PC-3 (cell line): ENCODE measurements at regions not wholly inside any gene's neighbourhood (a gene's known extent, or its start where the extent isn't known, plus 50 kb on each side); places are given as distances from the start of the nearest gene placed in this dataset.

Experiments
- ATAC-seq: fragments of 200-7000 bp; cut with Tn5 transposase; 2 replicates; pipeline ENCODE4 v1.9.1; 2020; ENCODE audit warnings: mild to moderate bottlenecking, moderate library complexity
- BruUV-seq: library from RNA; stranded (reverse); fragments of 400-500 nt; replicated peaks from 2 replicates; lab custom pipeline; 2021; lab: Mats Ljungman, UMichigan
- CTCF ChIA-PET: fragments of 300-600 bp; sonication (Branson Sonifier 250); formaldehyde crosslinking; loops from one replicate; lab custom pipeline; 2022; ENCODE audit warnings: antibody characterized with exemption; lab: Charles Lee
- POLR2A ChIA-PET: fragments of 300-600 bp; sonication (Branson Sonifier 250); formaldehyde crosslinking; loops from one replicate; lab custom pipeline; 2022; ENCODE audit warnings: antibody characterized with exemption; ENCODE audit not compliant: unreplicated experiment; lab: Charles Lee
- DNase-seq: peaks from one replicate; pipeline ENCODE4 v3.0.0-alpha.2; 2015
- H2AFZ ChIP-seq: fragments of 300-600 bp; sonication (generic); 2 replicates; pipeline ENCODE4 v1.6.0; 2016; ENCODE audit warnings: antibody characterized with exemption, low read length
- H3F3A ChIP-seq: fragments of 300-600 bp; sonication (generic); one replicate; pipeline ENCODE4 v1.6.0; 2017; ENCODE audit warnings: antibody characterized with exemption, low read length, control low read depth, mild to moderate bottlenecking; ENCODE audit not compliant: unreplicated experiment
- H3K27ac ChIP-seq: fragments of 300-600 bp; sonication (generic); 2 replicates; pipeline ENCODE4 v1.5.1; 2016; ENCODE audit warnings: mild to moderate bottlenecking, low read length
- H3K27me3 ChIP-seq: fragments of 300-600 bp; sonication (generic); 2 replicates; pipeline ENCODE4 v1.6.1; 2016; ENCODE audit warnings: low read length, mixed read lengths
- H3K36me3 ChIP-seq: fragments of 300-600 bp; sonication (generic); 2 replicates; pipeline ENCODE4 v1.6.1; 2016; ENCODE audit warnings: low read depth, mixed run types, low read length, mixed read lengths
- H3K4me1 ChIP-seq: fragments of 300-600 bp; sonication (generic); 2 replicates; pipeline ENCODE4 v1.5.1; 2016; ENCODE audit warnings: low read length; ENCODE audit not compliant: insufficient read depth
- H3K4me2 ChIP-seq: fragments of 300-600 bp; sonication (generic); 2 replicates; pipeline ENCODE4 v1.6.0; 2016; ENCODE audit warnings: low read length
- H3K4me3 ChIP-seq: fragments of 300-600 bp; sonication (generic); 2 replicates; pipeline ENCODE4 v1.5.1; 2016; ENCODE audit warnings: mild to moderate bottlenecking, low read length, mixed read lengths
- H3K79me2 ChIP-seq: fragments of 300-600 bp; sonication (generic); 2 replicates; pipeline ENCODE4 v1.6.1; 2017; ENCODE audit warnings: low read length, mixed read lengths
- H3K9ac ChIP-seq: fragments of 300-600 bp; sonication (generic); 2 replicates; pipeline ENCODE4 v1.6.0; 2016; ENCODE audit warnings: mild to moderate bottlenecking, low read length
- H3K9me2 ChIP-seq: fragments of 300-600 bp; sonication (generic); replicated peaks from 2 replicates; pipeline ENCODE4 v1.6.1; 2016; ENCODE audit warnings: mixed run types, low read length, mixed read lengths
- H3K9me3 ChIP-seq: fragments of 300-600 bp; sonication (generic); 2 replicates; pipeline ENCODE4 v1.6.1; 2016; ENCODE audit warnings: low read length, mixed read lengths
- H4K20me1 ChIP-seq: fragments of 300-600 bp; sonication (generic); 2 replicates; pipeline ENCODE4 v1.6.1; 2016; ENCODE audit warnings: low read length, mixed read lengths
- CTCF ChIP-seq: fragments of 300-600 bp; sonication (generic); conservative IDR thresholded peaks from 2 replicates; pipeline ENCODE4 v1.5.1; 2017; ENCODE audit warnings: antibody characterized with exemption, low read depth, mild to moderate bottlenecking, low read length
- EZH2 ChIP-seq: fragments of 300-600 bp; sonication (generic); IDR thresholded peaks from one replicate; pipeline ENCODE4 v1.6.1; 2017; ENCODE audit warnings: antibody characterized with exemption, mild to moderate bottlenecking, low read length; ENCODE audit not compliant: unreplicated experiment
- EZH2phosphoT487 ChIP-seq: fragments of 300-600 bp; sonication (generic); IDR thresholded peaks from 2 replicates; pipeline ENCODE4 v1.6.1; 2018; ENCODE audit warnings: mild to moderate bottlenecking, antibody characterized with exemption, low read length, borderline replicate concordance
- intact Hi-C: fragments of 100-400 bp; cut with micrococcal nuclease; formaldehyde crosslinking; loops from 2 replicates; pipeline ENCODE4 v1.9.0; 2023

- CTCF ChIA-PET = no interaction called here
- Histone ChIP-seq H3K4me3 (no peak overlapping the region), H3K4me2 (peak overlapping the region; percentile 11), H3K79me2 (no peaks in the 10 kb centered on the region), H3K36me3 (no peaks in the 10 kb centered on the region), H3F3A (no peaks in the 10 kb centered on the region), H3K4me1 (peaks cover 18% of the 10 kb centered on the region), H3K9me3 (no peaks in the 10 kb centered on the region), H3K27ac (peak overlapping the region; percentile 55), H2AFZ (peak overlapping the region; percentile 31; the same call in 1 of the 2 replicates), H4K20me1 (no peaks in the 10 kb centered on the region), H3K9ac (no peak overlapping the region), H3K27me3 (peaks cover 6% of the 10 kb centered on the region; the same call in 1 of the 2 replicates), H3K9me2 (no peaks in the 10 kb centered on the region)
- DNase-seq (peak; percentile 56), ATAC-seq (peak; percentile 29; the same call in 1 of the 2 replicates)
- no TSS peak for BruUV-seq
- POLR2A ChIA-PET = no interaction called here
- intact Hi-C loops = no loop called here
- TF ChIP-seq EZH2phosphoT487 = no peak
- no peak for TF ChIP-seq CTCF
- no peak for TF ChIP-seq EZH2
These were observed 534.3 kb downstream of the ETS1 start for GRCh38 chr11:128052912-128053641.

GRCh38 chr11:128048121-128048520 lies 539.2 kb downstream of the ETS1 start:
- H3K4me1 ChIP-seq = peaks cover 11% of the 10 kb centered on the region
- intact Hi-C loops = no loop called here
- no peaks in the 10 kb centered on the region for H3F3A ChIP-seq
- no peaks in the 10 kb centered on the region for H3K79me2 ChIP-seq
- no peak for DNase-seq
- ChIA-PET POLR2A (no interaction called here), CTCF (interaction anchor here (0.6 kb wide), 1 partner anchor 33 kb away, joined by 3 read pairs; no protein-coding TSS in a partner anchor)
- H3K9me2 ChIP-seq = no peaks in the 10 kb centered on the region
- H3K36me3 ChIP-seq = no peaks in the 10 kb centered on the region
- no peak overlapping the region for H3K9ac ChIP-seq
- peaks cover 12% of the 10 kb centered on the region for H3K27me3 ChIP-seq
- ATAC-seq = no peak
- TF ChIP-seq EZH2phosphoT487 (no peak), CTCF (no peak)
- no peak overlapping the region for H3K27ac ChIP-seq
- H3K4me3 ChIP-seq = no peak overlapping the region
- no peaks in the 10 kb centered on the region for H3K9me3 ChIP-seq
- no peaks in the 10 kb centered on the region for H4K20me1 ChIP-seq
- H2AFZ ChIP-seq = no peak overlapping the region
- no TSS peak for BruUV-seq
- H3K4me2 ChIP-seq = no peak overlapping the region

- Histone ChIP-seq H3K9me3 (no peaks in the 10 kb centered on the region), H3K4me2 (no peak overlapping the region), H3K9me2 (no peaks in the 10 kb centered on the region), H3F3A (no peaks in the 10 kb centered on the region), H2AFZ (no peak overlapping the region), H3K79me2 (no peaks in the 10 kb centered on the region), H3K4me1 (peaks cover 6% of the 10 kb centered on the region), H3K9ac (no peak overlapping the region), H3K4me3 (no peak overlapping the region), H3K27me3 (peaks cover 12% of the 10 kb centered on the region), H4K20me1 (no peaks in the 10 kb centered on the region), H3K36me3 (no peaks in the 10 kb centered on the region), H3K27ac (no peak overlapping the region)
- CTCF ChIA-PET = no interaction called here
- DNase-seq = no peak
- TF ChIP-seq CTCF (no peak), EZH2phosphoT487 (no peak), EZH2 (no peak)
- intact Hi-C loops = no loop called here
- BruUV-seq = no TSS peak
- POLR2A ChIA-PET = no interaction called here
- ATAC-seq = no peak
These were observed 540.3 kb downstream of the ETS1 start for GRCh38 chr11:128047026-128047425.
